GM18511 (cell line): ENCODE measurements at regions not wholly inside any gene's neighbourhood (a gene's known extent, or its start where the extent isn't known, plus 50 kb on each side); places are given as distances from the start of the nearest gene placed in this dataset.
"Not testable (repeated sequence)": the region's sequence is repeated elsewhere in the genome, so short reads cannot be mapped to it uniquely, and the experiment has no call there.

Source experiments
- ATAC-seq: cut with Tn5 transposase; IDR thresholded peaks from one replicate; pipeline ENCODE4 v1.9.1; 2021; ENCODE audit warnings: mild to moderate bottlenecking, moderate library complexity; ENCODE audit not compliant: unreplicated experiment

DNA sequence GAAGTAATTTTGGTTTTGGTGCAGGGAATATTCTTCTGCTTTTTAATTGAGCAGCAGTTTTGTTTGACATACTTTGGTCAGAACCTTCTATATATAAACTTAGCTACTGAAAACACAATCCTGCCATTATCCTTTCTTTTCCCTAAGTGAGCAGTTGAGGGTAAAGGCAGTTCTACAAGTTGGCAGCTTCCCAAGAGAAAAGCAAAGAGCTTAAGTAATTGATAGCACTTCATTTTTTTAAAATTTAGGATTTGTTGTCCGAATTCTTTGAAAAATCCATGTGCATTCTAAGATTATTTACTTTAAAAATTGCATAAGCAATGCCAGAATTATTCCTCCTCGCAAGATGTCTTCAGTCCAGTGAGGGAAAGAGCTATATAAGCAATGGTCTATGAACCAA is 1394.1 kb downstream of the FAM181B start:
- no peak for ATAC-seq

DNA sequence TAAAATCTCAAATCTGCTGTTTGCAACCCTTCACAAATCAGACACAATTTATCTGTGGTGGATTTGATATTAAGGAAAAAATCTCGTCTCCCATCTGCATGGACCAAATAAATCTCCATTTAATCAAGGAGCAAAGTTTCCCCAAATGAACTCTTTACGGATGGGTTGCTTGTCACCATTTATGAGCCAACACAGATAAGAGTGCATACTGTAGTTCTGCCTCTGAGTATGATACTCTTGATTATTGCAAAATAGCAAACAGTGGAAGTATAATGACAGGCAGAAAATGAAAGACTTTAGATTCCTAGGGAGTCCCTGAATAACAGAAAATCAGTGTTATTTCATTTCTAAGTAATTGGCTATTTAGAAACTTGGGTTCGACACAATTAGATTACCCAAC is 1395.9 kb downstream of the FAM181B start:
- ATAC-seq, result no peak

DNA sequence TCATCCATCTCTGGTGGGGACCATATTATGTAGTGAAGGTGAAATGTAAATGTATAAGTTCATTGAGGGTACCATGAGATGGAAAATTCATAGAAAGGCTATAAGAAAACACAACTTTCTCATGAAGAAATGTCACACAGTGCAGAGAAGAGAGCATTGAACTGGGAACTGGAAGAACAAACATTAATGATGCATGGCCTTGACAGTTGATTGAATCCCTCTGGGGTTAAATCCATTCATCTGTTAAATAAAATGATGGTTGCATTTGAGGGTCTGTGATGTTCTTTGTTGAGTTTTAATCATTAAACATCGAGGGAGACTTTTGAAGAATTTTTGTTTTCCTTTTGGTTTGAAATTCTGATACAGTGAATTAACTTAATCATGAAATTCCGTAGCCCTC is 1401.4 kb downstream of the FAM181B start:
- no peak for ATAC-seq

DNA sequence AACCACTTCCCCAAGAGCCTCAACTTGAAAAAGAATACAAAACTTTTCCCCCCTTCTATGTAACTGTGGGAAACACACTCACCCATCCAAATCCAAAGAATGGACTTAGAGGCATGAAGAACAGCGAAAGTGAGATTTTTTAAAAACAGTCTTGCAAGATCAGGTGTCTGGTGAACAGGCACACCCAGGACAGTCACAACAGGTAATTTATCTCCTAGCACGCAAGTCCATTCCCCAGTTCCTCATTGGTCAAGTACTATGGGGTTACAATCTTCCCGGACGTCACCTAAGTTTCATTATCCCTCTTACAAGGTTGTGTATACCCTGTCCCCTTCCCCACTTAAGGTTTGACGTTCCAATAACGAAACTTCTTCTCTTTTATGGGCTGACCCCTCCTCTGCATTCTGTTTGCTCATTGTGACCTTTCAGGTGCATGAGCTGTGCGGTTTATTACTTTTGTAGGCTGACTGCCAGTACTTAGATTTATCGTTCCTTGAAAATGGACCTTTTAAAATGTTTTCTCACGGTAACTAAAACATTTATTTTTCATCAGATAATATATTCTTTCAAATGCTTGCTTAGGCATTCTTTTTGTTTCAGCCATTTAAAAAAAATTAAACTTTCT is 1401.9 kb downstream of the FAM181B start:
- ATAC-seq, result no peak

DNA sequence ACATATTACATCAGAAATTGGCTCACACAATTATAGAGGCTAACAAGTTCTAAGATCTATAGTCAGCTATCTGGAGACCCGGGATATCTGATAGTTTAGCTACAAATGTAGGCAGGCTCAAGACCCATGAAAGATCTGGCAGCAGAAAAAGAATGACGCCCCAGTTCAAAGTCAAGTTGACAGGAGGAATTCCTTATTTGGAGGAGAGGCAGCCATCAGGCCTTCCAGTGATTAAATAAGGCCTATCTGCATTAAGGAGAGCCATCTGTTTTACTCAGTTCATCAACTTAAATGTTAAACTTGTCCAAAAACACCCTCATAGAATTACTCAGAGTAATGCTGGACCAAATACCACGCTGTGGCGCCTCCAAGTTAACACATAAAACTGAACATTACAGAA is 1402.6 kb downstream of the FAM181B start:
- ATAC-seq, result no peak

DNA sequence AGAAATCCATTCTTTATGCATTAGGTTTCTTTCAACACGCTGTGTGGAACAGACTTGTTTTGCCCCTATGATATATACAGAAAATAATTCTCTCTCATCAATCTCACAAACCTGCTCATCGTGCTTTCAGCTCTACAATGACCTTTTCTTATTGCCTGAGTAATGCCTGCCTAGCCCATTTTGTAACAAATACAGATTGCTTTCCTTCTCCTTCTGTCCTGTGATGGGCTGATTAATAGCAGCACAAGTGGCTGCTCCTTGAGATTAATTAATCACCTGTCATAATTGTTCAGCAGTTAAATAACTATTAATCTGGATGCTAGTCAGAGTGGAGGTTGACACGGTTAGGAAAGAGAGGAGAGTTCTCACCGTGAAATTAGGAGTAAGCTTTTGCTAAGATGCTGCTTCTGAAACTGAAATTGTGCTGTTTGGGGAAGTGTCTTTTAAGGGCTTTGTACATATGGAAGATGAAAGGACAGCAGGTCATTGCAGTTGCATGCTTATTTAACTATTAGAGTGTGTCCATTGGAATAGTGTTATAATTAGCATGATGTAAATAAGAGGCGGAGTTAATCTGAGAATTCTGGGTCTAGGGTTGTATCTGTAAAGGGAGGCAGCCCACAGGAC is 1430.5 kb downstream of the FAM181B start:
- no peak for ATAC-seq

DNA sequence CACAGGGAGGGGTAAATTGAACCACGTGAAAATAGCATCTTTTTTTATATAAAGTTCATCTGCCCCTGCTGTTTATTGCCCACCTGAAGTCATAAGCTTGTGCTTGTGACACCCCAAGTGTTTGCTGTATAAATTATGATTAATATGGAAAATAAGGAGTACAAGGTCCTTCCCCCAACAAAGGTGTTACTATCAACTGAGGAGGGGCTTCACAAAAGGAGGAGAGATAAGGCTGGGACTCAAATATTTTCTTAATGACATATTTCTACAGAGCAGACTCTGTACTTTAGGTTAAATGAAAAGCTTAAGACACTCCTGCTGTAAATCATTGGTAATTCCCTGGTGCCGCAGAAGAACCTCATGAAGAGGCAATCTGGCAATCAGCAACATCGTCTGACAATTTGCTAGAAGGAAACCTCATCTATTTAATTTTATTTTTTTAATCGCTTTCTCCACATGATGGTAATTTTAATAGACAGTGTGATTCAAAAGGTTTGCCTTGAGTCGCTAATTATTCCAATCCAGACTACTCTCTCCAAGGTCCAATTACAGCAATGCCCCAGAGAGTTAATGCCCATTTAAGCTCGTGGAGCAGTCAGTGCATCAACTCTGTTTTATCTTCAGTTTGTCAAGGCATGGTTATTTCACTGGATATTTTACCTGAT is 1432.4 kb downstream of the FAM181B start:
- no peak for ATAC-seq

DNA sequence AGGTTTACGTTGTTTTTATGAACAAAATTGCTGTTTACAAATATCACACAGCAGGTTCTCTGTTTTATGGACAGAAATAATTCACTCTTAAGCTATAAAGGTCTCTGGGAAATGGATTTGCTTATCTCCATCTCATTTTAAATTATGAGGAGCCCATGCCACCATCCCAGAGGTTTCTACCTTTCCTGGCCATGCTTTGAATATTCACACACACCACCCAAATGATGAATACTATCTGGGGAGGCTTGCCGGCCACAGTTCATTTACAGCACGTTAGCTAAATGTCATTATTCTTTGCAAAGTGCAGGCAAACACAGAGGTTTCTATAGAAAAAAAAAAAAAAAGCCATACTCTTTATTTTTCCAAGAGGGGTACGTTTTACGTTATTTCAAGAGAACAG is 1446.7 kb downstream of the FAM181B start:
- no peak for ATAC-seq

DNA sequence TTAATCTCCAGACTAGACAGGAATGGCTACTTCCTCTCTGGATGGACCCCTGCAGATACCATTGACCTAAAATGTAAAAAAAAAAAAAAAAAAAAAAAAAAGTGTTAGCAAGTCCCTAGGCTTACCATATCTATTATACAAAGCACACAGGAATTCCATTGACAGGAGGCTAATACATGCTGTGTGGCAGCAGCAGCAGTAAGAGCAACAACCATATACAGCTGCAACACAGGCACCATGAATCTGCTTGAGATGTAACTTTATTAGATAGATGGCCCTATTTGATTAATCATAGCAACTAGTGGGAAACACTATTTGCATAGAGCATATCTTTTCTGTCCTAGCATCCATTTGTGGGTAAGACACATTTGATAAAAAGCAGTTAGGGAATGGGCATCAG is 1447.1 kb downstream of the FAM181B start:
- ATAC-seq, result no peak

DNA sequence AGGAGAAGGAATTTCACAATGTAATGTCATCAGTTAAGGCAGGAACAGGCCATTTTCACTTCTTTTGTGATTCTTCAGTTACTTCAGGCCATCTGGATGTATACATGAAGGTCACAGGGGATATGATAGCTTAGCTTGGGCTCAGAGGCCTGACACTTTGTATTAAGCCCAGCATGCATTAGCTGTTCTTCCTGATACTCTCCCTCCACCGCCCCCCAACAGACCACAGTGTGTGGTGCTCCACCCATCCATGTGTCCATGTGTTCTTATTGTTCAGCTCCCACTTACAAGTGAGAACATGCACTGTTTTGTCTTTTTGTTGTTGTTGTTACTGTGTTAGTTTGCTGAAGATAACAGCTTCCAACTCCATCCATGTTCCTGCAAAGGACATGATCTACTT is 1453.4 kb downstream of the FAM181B start:
- ATAC-seq, result not testable (repeated sequence)

DNA sequence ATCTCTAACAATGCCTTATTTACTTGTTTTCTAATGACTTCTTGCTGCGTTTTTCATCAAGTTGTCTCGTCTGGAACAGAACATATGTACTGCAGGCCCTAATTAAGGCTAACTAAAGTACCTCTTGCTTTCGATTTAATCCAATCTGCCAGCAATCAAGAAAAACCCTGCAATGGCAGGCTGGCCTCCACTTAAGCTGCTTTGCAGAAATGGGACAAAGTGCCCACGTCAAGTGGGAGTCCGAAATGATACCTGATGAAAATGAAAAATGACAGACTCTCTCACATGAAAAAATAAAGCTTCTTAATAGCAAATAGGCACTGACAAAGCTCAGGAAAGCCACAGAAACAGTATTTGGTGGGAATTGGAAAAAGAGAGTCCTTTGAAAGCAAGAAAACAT is 1454.7 kb downstream of the FAM181B start:
- no peak for ATAC-seq

DNA sequence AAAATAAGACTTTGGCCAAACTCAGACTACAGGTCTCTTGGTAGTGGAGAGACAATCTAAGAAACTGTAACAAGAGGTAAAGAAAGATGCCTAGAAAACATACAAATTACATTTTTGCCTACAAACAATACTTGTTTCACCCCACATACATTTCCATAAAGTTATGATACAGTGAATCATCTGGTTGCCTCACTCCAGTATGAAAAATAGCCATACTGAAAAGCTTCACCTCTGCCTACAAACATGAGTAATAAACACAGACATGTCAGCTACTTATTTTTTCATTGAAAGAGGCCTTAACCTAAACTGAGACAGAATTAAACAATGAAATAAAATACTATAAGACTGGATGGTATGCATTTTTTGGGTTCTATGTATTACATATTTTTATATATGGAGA is 1463.0 kb downstream of the FAM181B start:
- no peak for ATAC-seq

DNA sequence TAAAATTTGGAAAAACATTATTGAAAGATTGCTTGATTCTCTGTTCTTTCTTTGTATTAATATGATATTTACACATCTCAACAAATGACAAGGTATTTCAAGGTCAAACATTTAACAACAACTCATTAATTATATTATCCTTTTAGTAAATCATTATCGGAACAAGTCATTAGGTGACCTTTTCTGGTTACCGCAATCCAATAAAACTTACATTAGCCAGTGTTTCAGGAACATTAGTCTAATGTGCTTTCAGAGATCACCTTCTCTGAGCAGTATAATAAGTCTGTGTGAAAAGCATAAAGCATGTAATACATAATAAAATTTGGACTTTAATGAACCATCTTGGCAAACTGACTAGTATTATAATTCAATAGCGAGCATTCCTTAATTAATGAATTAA is 1466.4 kb downstream of the FAM181B start:
- no peak for ATAC-seq

DNA sequence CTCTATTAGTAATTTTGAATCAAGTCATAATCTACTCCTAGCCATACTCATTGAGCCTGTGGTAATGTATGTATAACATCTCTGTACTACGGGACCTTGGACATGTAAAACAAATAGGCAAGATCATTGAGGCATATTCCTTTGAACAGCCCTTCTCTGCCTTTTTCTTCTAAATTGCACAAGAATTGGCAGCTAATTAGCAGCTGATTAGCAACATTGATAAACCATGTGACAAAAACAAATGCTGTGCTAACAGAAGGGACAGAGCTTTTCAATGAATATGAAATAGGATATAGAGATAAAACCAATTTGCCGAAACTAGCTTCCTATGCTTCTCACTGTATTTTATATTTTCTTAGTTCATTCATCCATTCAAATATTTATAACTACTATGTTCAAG is 1474.2 kb downstream of the FAM181B start:
- no peak for ATAC-seq

DNA sequence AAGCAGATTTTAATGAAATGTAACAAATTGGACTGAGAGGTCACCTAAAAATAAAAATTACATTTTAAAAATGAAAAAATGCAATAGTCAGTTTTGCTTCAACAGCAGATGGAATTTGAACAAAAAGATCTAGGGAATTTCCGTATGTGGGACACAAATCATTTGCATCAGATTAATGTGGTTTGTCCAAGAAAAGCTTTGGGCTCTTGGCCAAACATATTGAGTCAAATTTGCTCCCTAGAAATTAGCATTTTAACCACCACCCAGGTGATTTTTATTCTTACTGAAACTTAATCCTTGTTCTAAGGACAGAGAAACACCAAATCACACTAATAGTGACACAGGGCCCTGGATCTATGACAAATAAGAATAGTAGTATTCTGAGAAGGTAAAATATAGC is 1477.8 kb downstream of the FAM181B start:
- no peak for ATAC-seq

DNA sequence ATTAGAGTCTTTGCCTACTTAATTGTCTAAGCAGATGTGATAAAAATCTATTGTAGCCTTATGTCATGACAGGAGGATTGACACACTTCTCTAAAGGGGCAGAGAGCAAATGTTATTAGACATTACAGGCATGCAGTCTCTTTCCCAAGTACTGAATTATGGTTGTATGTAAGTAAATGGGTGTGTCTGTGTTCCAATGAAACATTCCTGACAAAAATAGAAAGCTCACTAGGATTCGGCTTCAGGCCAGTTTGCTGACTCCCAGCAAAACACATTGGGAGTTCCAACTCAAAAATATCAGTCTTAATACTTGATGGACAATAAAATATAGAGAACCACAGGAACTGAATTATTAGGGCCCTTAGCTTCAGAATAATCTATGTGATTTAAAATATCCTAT is 1480.4 kb downstream of the FAM181B start:
- ATAC-seq, result no peak

DNA sequence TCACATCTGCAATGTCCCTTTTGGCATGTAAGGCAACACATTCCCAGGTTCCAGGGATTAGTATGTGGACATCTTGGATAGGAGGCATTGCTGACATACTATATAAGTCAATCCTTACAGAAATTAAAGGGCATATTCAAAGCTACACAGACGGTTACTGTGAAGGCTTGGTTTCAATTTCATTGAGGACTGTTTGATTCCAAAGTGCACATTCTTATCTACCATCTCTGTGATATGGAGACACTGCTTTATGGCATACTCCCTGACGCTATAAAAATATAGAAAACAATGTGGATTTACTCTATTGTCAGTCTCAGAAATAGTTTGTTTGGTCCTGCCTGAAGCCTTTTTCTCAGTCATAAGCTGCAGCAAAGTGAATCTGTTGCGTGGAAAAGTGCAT is 1486.7 kb downstream of the FAM181B start:
- ATAC-seq, result no peak

DNA sequence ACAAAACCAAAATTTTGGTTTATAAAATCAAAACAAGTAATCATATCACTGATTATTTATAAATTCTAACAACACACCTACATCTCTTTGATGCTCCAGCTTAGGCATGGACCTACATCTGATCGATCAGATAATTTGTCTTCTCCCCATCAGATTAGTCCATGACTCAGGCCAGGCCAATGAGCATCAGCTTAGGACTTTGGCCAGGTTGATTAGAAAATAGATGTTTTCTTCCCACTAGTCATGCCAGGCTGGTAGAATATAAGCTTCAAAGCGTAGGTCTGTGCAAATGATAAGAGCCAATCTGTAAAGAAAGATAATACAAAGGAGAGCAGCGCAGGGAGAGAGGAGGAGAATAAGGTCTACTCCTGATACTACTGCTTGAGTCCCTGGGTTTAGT is 1487.9 kb downstream of the FAM181B start:
- no peak for ATAC-seq

DNA sequence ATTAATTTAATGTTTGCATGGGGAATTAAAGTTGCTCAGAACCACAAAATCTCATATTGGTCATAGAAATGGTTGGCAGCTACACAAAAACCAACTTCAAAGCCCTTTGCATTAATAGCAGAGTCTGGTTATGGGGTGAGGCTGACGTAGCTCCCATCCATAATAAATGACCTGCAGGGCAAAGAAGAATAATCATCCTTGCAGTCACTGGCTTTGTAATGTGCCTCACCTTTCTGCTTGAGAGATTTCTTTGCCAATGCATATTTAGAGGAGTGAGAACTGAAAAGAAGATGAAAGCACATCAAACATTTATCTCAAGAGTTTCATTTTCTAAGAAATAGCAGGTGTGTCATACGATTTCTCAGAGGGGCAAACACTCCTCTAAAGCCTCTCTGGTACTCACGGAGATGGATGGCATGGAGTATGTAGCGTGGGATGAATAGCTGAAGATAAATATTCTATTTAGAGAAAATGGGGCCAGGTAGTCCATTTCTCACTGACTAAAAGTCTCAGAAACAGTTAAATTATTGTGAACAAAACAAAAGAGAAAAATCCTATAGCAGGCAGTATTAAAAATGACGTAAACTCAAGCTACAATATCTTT is 1491.9 kb downstream of the FAM181B start:
- ATAC-seq, result no peak

DNA sequence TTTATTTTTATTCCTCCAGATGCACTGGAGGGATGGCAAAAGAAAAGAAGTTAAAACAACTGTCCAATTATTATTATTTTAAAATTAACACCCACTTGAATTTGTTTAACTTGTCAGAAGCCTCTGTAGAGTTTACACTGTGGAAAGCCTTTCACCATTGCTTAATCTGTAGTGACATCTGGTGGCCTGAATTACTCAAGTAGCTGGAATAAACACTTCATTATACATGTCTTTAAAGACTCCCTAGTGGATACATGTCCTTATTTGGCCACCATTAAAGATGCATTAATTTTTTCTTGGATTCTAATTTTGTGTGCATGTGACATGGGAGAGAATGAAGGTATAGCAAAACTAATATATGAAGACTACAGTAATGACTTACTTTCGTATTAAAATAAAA is 1496.5 kb downstream of the FAM181B start:
- no peak for ATAC-seq

DNA sequence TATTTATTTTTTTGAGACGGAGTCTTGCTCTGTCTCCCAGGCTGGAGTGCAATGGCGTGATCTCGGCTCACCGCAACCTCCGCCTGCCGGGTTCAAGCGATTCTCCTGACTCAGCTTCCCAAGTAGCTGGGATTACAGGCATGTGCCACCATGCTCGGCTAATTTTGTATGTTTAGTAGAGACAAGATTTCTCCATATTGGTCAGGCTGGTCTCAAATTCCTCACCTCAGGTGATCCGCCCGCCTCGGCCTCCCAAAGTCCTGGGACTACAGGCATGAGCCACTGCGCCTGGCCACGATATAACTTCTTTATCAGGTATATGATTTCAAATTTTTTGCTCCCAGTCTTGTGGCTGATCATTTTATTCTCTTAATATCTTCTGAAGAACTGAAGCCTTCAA is 1506.3 kb downstream of the FAM181B start:
- not testable (repeated sequence) for ATAC-seq

DNA sequence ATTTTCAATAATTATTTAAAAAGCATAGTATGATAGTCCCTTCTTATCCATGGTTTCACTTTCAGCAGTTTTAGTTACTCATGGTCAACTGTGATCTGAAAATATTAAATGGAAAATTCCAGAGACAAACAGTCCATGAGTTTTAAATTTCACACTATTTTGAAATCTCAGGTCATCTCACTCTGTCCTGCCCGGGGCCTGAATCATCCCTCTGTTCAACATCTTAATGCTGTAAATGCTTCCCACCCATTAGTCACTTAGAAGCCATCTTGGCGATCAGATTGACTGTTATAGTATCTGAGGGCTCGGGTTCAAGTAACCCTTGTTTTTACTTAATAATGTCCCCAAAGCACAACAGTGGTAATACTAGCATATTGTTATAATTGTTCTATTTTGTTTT is 1509.3 kb downstream of the FAM181B start:
- ATAC-seq, result no peak
